Thyroid gland (tissue), 4 donors: ENCODE measurements at regions not wholly inside any gene's neighbourhood (a gene's known extent, or its start where the extent isn't known, plus 50 kb on each side); places are given as distances from the start of the nearest gene placed in this dataset.

Experiments
- DNase-seq, 2 donors: peaks; one replicate each; pipeline ENCODE4 v3.0.0-alpha.2; 2019
- H3K27ac ChIP-seq, 3 donors: fragments of 200-600 bp; sonication (generic); 1 replicate in 2 of 3; 2 replicates in 1 of 3; pipeline ENCODE4 v1.5.1; 2016 to 2019; ENCODE audit warnings: mild to moderate bottlenecking in 1 of 3, moderate library complexity in 1 of 3
- H3K27me3 ChIP-seq: fragments of 200-600 bp; sonication (generic); one replicate; pipeline ENCODE4 v1.5.1; 2019
- H3K36me3 ChIP-seq, 2 donors: fragments of 200-600 bp; sonication (generic); one replicate each; pipeline ENCODE4 v1.5.1; 2016 to 2019
- H3K4me1 ChIP-seq, 2 donors: fragments of 200-600 bp; sonication (generic); one replicate each; pipeline ENCODE4 v1.5.1; 2017 to 2019
- H3K4me3 ChIP-seq, 3 donors: fragments of 200-600 bp; sonication (generic); replicated peaks in 1 of 3; 1 replicate in 2 of 3; 2 replicates in 1 of 3; pipeline ENCODE4 v1.5.1; 2016; ENCODE audit warnings: mild to moderate bottlenecking in 1 of 3
- H3K9me3 ChIP-seq: fragments of 200-600 bp; sonication (generic); one replicate; pipeline ENCODE4 v1.5.1; 2017
- POLR2A ChIP-seq, 2 donors: fragments of 450-650 bp; IDR thresholded peaks; one replicate each; pipeline ENCODE4 v1.6.1; 2017; ENCODE audit warnings: antibody characterized with exemption in 2 of 2, mild to moderate bottlenecking in 2 of 2, moderate library complexity in 1 of 2
- WGBS, 2 donors: methylation state at CpG; one replicate each; pipeline ENCODE4 v1.1.5; 2017; 5-methylcytosine and 5-hydroxymethylcytosine counted together
- intact Hi-C: fragments of 100-400 bp; cut with DNase I; formaldehyde crosslinking; loops from one replicate; pipeline ENCODE4 v1.15.1; 2023
- TF ChIP-seq, protein P1 (sequence below), 6 experiments: fragments of 200-600 bp in 3 of 6; fragments of 450-650 bp in 3 of 6; sonication (generic) in 3 of 6; IDR thresholded peaks; one replicate each; pipeline ENCODE4 v1.5.1; 2016 to 2019; ENCODE audit warnings: antibody characterized with exemption in 6 of 6, mild to moderate bottlenecking in 2 of 6, inconsistent platforms in 1 of 6, moderate library complexity in 1 of 6

DNA sequence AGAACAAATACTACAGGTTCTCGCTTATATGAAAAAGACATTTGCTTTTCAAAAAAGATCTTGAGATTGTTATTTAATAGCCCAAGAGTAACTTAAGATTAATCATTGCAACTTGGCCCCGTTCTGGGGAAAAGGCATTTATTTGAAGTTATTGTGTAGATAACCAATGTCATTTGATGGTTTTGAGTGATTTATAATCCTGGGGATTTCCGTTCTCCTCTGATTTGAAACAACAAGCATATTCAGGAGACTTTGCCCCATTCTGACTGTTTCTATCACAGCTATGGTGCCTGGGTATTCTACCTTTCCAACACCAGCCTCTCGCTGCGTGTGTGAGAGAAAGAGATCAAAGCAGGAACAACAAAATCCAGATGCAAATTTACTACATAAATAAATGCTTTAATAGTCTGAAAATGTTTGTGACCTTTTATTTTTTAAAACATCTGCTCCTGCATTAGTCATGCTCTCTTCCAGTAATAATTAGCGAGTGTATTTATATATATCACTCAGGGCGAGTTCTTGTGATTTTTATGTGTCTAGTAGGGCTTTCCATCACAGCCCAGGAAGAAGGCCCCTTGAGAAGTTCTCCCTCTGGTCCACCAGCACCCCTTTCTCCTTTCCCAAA is 197.9 kb upstream of the FOXQ1 start:
- DNase-seq: no peak
- Histone ChIP-seq H3K4me3 (no peak overlapping the region), H3K4me1 (peaks cover 0 to 17% of the 10 kb centered on the region in 2 donors), H3K36me3 (no peaks in the 10 kb centered on the region), H3K27ac (no peak overlapping the region), H3K9me3 (no peaks in the 10 kb centered on the region), H3K27me3 (no peaks in the 10 kb centered on the region)
- intact Hi-C loops: no loop called here
- TF ChIP-seq, protein P1, sequence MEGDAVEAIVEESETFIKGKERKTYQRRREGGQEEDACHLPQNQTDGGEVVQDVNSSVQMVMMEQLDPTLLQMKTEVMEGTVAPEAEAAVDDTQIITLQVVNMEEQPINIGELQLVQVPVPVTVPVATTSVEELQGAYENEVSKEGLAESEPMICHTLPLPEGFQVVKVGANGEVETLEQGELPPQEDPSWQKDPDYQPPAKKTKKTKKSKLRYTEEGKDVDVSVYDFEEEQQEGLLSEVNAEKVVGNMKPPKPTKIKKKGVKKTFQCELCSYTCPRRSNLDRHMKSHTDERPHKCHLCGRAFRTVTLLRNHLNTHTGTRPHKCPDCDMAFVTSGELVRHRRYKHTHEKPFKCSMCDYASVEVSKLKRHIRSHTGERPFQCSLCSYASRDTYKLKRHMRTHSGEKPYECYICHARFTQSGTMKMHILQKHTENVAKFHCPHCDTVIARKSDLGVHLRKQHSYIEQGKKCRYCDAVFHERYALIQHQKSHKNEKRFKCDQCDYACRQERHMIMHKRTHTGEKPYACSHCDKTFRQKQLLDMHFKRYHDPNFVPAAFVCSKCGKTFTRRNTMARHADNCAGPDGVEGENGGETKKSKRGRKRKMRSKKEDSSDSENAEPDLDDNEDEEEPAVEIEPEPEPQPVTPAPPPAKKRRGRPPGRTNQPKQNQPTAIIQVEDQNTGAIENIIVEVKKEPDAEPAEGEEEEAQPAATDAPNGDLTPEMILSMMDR (IDR thresholded peaks at IDR 0.05): no peak
- no peak for TF ChIP-seq POLR2A (IDR thresholded peaks at IDR 0.05)
- 87% methylated on average over 7 of the region's 7 CpGs for WGBS, 2 donors

DNA sequence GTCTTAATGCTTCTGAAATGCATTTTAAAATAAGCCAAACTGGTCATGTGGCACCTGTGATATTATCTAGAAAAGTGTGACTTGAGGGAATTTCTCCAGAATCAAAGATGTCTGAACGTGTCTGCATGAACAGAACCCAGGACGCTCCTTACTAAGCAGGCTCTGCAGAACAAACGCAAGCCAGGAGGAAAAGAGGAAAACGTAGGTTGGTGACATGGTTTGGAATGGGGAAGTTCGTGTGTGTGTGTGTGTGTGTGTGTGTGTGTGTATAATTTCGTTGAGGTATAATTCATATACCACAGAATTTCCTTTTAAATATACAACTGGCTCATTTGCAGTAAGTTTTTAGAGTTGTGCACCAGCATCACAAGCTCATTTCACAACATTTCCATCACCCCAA is 200.5 kb upstream of the FOXQ1 start:
- intact Hi-C loops: no loop called here
- TF ChIP-seq, protein P1 (IDR thresholded peaks at IDR 0.05): no peak
- TF ChIP-seq POLR2A (IDR thresholded peaks at IDR 0.05): no peak
- H3K4me3 ChIP-seq: no peak overlapping the region
- H3K27ac ChIP-seq: peak overlapping the region in 2 of 3 donors; percentile 30 to 77
- DNase-seq: no peak
- H3K36me3 ChIP-seq: no peaks in the 10 kb centered on the region
- H3K9me3 ChIP-seq: no peaks in the 10 kb centered on the region
- no peaks in the 10 kb centered on the region for H3K27me3 ChIP-seq
- WGBS, 2 donors: 73 to 74% methylated on average over 6 of the region's 6 CpGs
- peaks cover 0 to 17% of the 10 kb centered on the region in 2 donors for H3K4me1 ChIP-seq

DNA sequence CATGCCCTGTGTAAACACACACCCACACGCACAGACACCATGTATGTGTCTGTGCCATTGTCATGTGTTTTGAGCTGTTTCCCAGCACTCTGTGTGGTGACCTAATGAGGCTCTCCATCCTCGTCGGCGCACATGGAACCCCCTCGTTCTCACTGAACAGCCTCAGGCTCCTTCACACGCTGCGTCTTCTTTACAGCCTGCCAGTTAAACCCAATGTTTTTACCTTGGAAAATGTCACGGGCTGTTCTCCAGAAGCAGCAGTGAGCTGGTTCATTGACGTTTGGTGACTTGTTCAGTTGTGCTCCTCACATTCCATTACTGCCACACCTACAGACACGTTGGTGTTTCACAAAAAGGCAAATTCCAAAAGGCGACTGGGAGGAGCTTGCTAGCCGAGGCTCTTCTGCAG is 201.0 kb upstream of the FOXQ1 start:
- H3K9me3 ChIP-seq: no peaks in the 10 kb centered on the region
- peak; percentile 39 to 49 for DNase-seq
- no peaks in the 10 kb centered on the region for H3K27me3 ChIP-seq
- no peaks in the 10 kb centered on the region for H3K36me3 ChIP-seq
- intact Hi-C loops: no loop called here
- no peak overlapping the region for H3K4me3 ChIP-seq
- 57 to 59% methylated on average over 12 of the region's 12 CpGs for WGBS, 2 donors
- peak overlapping the region in 2 of 3 donors; percentile 30 to 77 for H3K27ac ChIP-seq
- peaks cover 0 to 17% of the 10 kb centered on the region in 2 donors for H3K4me1 ChIP-seq
- TF ChIP-seq, protein P1 (IDR thresholded peaks at IDR 0.05): no peak
- TF ChIP-seq POLR2A (IDR thresholded peaks at IDR 0.05): peak in 1 of 2 donors; percentile 39

DNA sequence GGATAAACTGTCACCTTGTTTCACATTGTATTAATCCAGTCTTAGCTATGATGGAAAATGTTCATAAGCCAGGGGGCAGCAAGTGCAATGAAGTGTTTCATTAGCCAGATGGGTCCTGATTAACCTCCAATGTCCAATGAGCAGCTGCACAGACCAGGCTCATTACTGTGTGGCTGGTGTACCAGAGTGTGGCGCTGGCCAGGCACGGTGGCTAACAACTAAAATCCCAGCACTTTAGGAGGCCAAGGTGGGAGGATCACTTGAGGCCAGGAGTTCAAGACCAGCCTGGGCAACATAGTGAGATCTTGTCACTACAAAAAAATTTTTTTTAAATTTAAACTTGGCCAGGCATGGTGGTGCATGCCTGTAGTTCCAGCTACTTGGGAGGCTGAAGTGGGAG is 201.7 kb upstream of the FOXQ1 start:
- no peaks in the 10 kb centered on the region for H3K27me3 ChIP-seq
- H3K9me3 ChIP-seq: no peaks in the 10 kb centered on the region
- no peak overlapping the region for H3K4me3 ChIP-seq
- H3K36me3 ChIP-seq: no peaks in the 10 kb centered on the region
- H3K27ac ChIP-seq: peak overlapping the region in 1 of 3 donors; percentile 77
- H3K4me1 ChIP-seq: peaks cover 0 to 17% of the 10 kb centered on the region in 2 donors
- WGBS, 2 donors: 85 to 100% methylated on average over 2 of the region's 2 CpGs
- intact Hi-C loops: no loop called here
- DNase-seq: no peak
- TF ChIP-seq POLR2A (IDR thresholded peaks at IDR 0.05): no peak
- TF ChIP-seq, protein P1 (IDR thresholded peaks at IDR 0.05): peak in 1 of 6 experiments; percentile 20

DNA sequence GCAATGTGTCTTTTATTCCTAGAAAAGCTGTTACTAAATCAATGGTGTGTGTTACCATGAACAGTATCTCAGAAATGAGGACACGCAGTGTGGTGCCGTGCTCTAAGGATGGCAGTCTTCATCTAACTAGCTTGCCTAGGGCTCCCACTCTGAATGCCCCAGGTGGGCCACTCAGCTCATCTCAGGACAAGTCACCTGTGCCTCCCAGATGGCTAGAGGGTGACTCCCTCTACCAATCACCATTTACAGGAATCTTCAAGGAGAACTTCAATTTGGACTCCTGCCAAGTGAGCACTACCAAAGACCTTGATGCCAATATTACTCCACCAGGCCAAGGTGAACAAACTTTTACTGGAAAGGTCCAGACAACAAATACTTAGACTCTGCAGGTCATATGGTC is 202.8 kb upstream of the FOXQ1 start:
- H3K36me3 ChIP-seq: no peaks in the 10 kb centered on the region
- no peak for TF ChIP-seq POLR2A (IDR thresholded peaks at IDR 0.05)
- TF ChIP-seq, protein P1 (IDR thresholded peaks at IDR 0.05): no peak
- intact Hi-C loops: no loop called here
- 93 to 98% methylated on average over 2 of the region's 2 CpGs for WGBS, 2 donors
- peak overlapping the region in 1 of 3 donors; percentile 77 for H3K27ac ChIP-seq
- peaks cover 0 to 17% of the 10 kb centered on the region in 2 donors for H3K4me1 ChIP-seq
- DNase-seq: no peak
- no peaks in the 10 kb centered on the region for H3K27me3 ChIP-seq
- no peaks in the 10 kb centered on the region for H3K9me3 ChIP-seq
- H3K4me3 ChIP-seq: no peak overlapping the region
